ENCODE measurements at regions not wholly inside any gene's neighbourhood (a gene's known extent, or its start where the extent isn't known, plus 50 kb on each side); places are given as distances from the start of the nearest gene placed in this dataset.
"Not testable (repeated sequence)": the region's sequence is repeated elsewhere in the genome, so short reads cannot be mapped to it uniquely, and the experiment has no call there.

- TF ChIP-seq ETS1 (IDR thresholded peaks at IDR 0.05) = no peak
- TF ChIP-seq JUNB (IDR thresholded peaks at IDR 0.05; ENCODE audit: unreplicated experiment) = no peak
- no peak for TF ChIP-seq ZNF114 (CRISPR knock-in tag; IDR thresholded peaks at IDR 0.05)
- no peak for TF ChIP-seq REST (IDR thresholded peaks at IDR 0.05; ENCODE audit: unreplicated experiment)
- TF ChIP-seq POLR2AphosphoS5 (IDR thresholded peaks at IDR 0.05; ENCODE audit: low read depth) = no peak
Measured at GRCh38 chr2:16728351-16729136, 62.9 kb upstream of the CYRIA start (continued).

GRCh38 chr2:16727849-16728248 is 62.2 kb upstream of the CYRIA start:
- not testable (repeated sequence) for H3K27me3 Mint-ChIP-seq (ENCODE audit: insufficient read depth, low read depth, poor library complexity); H3K9me3 Mint-ChIP-seq; H3K36me3 Mint-ChIP-seq (ENCODE audit: low read depth); H3K9me2 ChIP-seq (ENCODE audit: insufficient read depth); DNase-seq (ENCODE audit: low spot score); H4K20me1 ChIP-seq (replicated peaks; ENCODE audit: insufficient read depth); H3F3A ChIP-seq (replicated peaks; ENCODE audit: low read depth); H3K4me1 Mint-ChIP-seq; H3K4me3 Mint-ChIP-seq; ATAC-seq; H3K4me3 ChIP-seq; H3K36me3 ChIP-seq (ENCODE audit: insufficient read depth); H2AFZ ChIP-seq; H3K4me2 ChIP-seq; H3K79me2 ChIP-seq (replicated peaks; ENCODE audit: insufficient read depth); H3K27me3 ChIP-seq (ENCODE audit: insufficient read depth); H3K4me1 ChIP-seq (ENCODE audit: insufficient read depth); H3K27ac Mint-ChIP-seq; H3K27ac ChIP-seq (ENCODE audit: low read depth)

- no peaks in the 10 kb centered on the region for H3K36me3 ChIP-seq (ENCODE audit: insufficient read depth)
- peaks cover 6% of the 10 kb centered on the region; the same call in 1 of the 3 replicates for H3K4me1 Mint-ChIP-seq
Measured at GRCh38 chr2:16727256-16727655, 61.6 kb upstream of the CYRIA start.

More at GRCh38 chr2:16727256-16727655, 61.6 kb upstream of the CYRIA start:
- H3K9me3 Mint-ChIP-seq = no peaks in the 10 kb centered on the region
- Histone ChIP-seq H3K9me2 (ENCODE audit: insufficient read depth) (no peaks in the 10 kb centered on the region), H3K79me2 (replicated peaks; ENCODE audit: insufficient read depth) (no peaks in the 10 kb centered on the region), H2AFZ (no peak overlapping the region), H3K4me2 (no peak overlapping the region), H3K27me3 (ENCODE audit: insufficient read depth) (no peaks in the 10 kb centered on the region), H3K4me1 (ENCODE audit: insufficient read depth) (no peaks in the 10 kb centered on the region), H3K4me3 (no peak overlapping the region), H3K27ac (ENCODE audit: low read depth) (no peak overlapping the region), H4K20me1 (replicated peaks; ENCODE audit: insufficient read depth) (no peaks in the 10 kb centered on the region), H3F3A (replicated peaks; ENCODE audit: low read depth) (no peaks in the 10 kb centered on the region)
- no peak for TF ChIP-seq EZH2 (IDR thresholded peaks at IDR 0.05; ENCODE audit: low read depth, unreplicated experiment)
- peak in 1 of 2 experiments; percentile 33; a peak in 2 of 4 replicates for TF ChIP-seq CTCF (conservative IDR thresholded peaks at IDR 0.05; ENCODE audit: low read depth in 2 of 2)
- peaks cover 3% of the 10 kb centered on the region for H3K27me3 Mint-ChIP-seq (ENCODE audit: insufficient read depth, low read depth, poor library complexity)
- ATAC-seq (no peak), DNase-seq (ENCODE audit: low spot score) (no peak)
- H3K4me3 Mint-ChIP-seq = no peak overlapping the region
- H3K36me3 Mint-ChIP-seq (ENCODE audit: low read depth) = no peaks in the 10 kb centered on the region
- H3K27ac Mint-ChIP-seq = no peak overlapping the region

Measured in GM23338 (cell line).